ENCODE measurements at regions not wholly inside any gene's neighbourhood (a gene's known extent, or its start where the extent isn't known, plus 50 kb on each side); places are given as distances from the start of the nearest gene placed in this dataset.
A peak's percentile ranks its signal among the peaks of the same experiment; 100 is the strongest.

DNA sequence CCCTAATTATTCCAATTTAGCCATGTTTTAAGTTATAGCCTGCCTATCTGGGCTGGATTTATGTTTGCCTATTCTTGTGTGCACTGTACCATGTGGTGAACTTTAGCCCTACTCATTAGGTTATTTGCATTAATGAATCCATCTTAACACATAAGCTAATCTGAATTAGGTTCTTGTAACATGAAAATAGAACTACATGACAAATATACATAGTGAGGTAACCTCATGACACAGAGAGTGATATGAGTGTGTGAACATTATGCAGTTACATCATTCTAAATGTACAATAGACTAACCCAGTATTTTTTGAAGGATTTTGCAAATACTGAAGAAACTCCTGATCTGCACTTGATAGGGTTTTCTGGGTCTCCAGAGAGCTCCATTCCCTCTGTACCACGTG, 733.7 kb upstream of the CITED2 start:
- DNase-seq (ENCODE audit: low spot score): no peak

DNA sequence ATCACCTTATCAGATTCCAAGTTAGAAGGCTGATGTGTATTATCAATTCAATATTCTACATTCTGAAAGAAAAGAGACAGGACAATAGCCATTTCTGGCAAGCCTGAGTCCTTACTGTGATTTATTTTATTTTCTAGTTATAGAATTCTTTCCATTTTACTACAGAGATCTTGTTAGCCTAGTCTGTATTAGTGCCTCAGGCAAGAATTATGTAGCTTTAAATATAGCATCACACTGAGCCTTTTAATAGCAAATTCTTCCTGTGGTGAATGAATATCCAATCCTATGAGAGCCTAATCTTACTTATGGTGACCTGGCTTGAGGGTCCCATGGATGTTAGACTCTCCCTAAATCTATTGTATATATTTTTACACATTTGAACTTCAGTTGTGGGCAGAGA, 732.8 kb upstream of the CITED2 start:
- DNase-seq (ENCODE audit: low spot score): no peak

DNA sequence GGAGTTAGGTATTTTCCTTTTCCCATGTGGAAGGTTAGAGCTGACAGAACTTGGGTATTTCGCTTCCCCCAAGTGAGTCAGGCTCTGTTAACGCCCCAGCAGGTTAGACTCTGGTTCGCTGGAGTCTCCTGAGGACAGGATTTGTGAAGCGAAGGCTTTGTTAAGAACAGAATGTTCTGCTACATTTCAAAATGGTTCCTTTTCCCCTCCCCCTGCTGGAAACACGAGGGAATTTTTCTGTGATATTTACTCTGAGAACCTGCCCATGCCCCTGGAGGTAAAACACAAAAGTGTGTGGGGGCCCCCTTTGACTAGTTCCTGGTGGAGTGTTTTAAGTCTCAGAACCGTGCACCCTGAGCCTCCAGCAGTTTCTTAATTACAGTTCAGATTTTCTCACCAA, 731.4 kb upstream of the CITED2 start:
- DNase-seq (ENCODE audit: low spot score): no peak

DNA sequence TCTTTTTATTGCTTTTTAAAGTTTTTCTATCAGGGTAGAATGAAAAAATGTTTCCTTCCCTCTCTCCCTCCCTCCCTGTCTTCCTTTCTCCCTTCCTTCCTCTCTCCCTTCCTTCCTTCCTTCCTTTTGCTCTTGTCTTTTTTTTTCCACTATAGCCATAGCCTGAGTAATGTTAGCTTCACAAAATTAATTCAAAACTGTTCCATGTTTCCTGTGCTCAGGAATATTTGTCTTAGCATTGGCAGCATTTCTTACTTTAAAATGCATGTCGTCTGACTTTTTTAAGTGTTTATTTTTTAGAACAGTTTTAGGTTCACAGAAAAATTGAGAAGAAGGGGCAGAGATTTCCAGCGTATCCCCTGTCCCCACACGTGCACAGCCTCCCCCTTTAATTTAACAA, 730.8 kb upstream of the CITED2 start:
- no peak for DNase-seq (ENCODE audit: low spot score)

DNA sequence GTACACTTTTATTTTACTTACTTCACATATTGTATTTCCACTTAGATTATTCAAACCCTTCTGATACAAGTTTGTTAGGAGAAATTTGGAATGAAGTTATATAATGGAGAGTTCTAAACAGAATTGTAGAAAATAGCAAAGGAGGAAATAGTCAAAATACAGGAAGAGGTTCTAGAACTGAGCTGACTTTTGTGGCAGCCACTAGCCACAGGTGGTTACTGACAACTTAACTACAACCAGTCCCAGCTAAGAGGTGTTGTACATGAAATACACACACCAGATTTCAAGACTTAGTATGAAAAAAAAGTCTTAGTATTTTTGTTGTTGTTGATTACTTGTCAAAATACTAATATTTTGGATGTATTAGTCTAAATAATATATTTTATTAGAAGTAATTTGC, 727.4 kb upstream of the CITED2 start:
- no peak for DNase-seq (ENCODE audit: low spot score)

DNA sequence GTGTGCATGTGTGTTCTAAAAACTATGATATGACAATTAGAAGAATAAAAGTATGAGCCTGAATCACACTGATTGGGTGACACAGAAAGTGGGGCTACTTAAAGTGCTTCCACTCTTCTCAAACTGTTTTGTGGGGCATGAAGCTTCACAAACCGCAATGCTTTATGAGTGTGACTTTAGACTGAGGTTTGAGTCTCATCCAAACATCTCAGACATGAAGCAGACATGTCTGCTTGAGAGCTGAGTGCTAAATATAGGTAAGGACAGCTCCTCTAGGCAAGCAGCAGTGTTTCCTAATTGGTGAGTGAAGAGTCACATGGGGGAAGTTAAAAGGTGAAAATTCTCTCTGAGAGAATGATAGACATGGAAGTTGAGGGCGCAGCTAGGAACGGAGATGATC, 726.9 kb upstream of the CITED2 start:
- DNase-seq (ENCODE audit: low spot score): peak; percentile 6

DNA sequence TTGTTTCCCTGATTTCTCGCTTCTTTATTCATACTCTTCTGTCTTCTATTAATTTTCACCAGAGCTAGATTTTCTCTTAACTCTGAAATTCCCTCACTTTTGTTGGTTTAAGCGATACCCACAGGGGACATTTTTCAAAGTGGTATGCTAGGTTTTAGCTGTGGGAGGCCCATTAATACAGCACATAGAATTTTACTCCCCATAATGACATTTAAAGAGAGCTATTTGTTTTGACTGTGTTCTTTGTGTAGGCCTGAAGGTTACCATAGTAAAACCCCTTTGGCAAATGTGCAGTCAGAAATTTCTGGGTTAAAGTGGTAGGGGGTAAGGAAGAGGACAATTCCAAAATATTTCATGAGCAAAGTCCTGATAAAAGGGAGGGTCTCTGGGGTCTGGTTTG, 721.1 kb upstream of the CITED2 start:
- no peak for DNase-seq (ENCODE audit: low spot score)

DNA sequence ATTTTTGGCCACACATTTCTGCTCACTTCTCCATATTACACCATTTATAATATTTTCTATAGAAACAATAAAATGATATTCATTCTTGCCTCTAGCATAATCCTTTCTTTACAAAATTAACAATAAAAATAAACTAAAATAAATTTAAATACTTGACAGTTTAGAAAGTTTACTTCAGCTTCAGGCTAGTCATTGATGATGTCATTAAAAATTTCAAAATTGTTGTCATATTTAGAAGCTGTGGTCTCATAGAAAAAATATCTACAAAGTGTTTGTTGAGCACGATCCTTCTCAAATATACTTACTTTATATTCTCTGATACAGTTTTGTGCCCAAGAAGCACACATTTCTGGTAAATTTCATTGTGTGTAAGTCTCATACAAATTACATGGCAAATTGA, 717.4 kb upstream of the CITED2 start:
- DNase-seq (ENCODE audit: low spot score): no peak

DNA sequence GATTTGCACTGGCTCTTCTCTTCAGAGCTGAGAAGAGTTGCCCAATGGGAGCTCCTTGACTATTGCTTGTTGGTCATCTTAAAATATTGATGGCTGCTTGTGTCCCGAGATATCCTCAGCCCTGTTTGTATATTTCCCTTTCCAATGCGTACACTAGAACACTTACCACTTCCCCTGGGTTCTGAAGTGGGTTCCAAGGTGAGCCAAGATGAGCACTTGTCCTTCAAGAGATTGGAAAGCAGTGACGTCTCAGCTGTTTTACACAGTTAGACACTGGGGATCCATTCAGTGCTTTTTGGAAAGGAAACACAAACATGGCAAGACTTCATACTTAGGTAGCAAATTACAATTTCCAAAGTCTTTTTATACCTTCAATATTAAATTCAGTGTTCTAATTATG, 716.4 kb upstream of the CITED2 start:
- no peak for DNase-seq (ENCODE audit: low spot score)

DNA sequence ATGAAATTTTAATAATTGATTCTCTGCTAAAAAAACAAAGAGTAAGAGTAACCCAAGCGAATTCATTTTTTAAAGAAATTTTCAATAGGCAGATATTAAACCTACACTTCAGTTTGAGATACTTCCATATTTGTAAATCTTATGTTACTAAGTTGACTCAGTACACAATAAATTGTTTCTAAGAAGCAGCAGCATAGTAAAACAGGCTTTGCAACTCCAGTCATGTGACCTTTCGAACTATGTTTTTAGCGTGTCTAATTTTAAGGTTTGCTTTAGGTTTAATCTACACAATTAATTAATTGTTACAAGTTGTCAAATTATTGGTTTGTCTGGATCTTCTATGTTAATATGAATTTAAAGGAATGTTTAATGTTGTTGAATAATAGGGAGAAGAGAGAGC, 708.9 kb upstream of the CITED2 start:
- DNase-seq (ENCODE audit: low spot score): no peak

DNA sequence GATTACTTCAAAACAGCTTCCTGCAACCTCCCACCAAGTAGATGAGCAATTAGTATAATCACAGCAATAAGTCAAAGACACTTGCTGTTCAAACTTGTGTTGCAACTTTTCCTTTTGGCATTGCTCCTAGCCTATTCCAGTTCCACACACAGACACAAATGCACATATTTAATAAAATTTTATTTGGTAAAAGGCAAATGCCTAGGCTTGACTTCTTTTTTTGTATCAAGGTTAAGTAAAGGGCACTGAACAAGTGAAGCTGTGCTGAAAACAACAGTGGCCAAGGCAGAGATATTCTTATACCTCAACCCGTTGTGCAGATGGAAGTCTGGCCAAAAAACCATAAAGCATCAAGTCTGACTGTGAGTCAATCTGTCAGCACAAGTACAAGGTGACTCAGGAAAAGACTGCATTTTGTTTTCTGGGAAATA, 708.4 kb upstream of the CITED2 start:
- DNase-seq (ENCODE audit: low spot score): no peak

DNA sequence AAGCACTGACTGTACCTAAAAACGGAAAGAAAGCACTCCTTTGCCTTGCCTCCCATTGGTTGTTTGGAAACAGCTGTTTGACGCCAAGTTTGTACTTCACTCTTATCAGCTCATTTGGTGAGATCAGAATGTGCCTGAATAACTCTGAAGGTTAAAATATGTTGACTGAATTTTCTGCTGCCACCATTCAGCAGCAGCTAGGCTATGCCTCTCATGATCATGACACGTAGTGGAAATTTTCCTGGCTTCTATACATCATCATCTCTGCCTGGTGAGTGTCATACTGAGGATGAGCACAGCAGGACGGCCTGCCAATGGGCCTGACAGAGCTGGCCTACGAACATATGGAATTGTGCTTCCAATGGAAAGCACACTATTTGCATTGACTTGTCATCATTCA, 704.9 kb upstream of the CITED2 start:
- DNase-seq (ENCODE audit: low spot score): no peak

DNA sequence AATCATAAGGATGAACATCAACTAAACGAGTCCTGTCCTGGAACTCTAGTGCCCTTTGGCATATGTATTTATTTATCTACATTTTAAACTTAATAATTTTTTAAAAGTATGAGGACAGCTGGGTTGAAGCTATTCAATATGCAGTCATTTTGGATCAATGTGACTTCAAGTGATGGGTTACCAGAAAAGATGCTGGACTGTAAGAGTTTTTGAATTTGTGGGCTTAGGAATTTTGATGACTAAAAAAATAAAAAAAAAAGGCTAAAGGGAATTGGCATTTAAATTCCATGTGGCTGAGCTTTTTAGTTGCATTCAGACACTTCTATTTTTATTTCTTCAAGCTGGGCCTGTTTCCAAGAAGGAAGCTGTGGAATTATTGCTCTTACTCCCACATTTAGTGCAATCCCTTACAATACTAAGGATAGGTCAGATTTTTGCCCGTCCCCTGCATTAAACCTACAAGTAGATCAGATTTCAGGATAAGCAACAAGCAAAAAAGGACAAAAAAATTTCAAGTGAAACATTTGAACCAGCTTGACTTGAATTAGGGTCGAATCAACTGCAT, 704.2 kb upstream of the CITED2 start:
- DNase-seq (ENCODE audit: low spot score): no peak

DNA sequence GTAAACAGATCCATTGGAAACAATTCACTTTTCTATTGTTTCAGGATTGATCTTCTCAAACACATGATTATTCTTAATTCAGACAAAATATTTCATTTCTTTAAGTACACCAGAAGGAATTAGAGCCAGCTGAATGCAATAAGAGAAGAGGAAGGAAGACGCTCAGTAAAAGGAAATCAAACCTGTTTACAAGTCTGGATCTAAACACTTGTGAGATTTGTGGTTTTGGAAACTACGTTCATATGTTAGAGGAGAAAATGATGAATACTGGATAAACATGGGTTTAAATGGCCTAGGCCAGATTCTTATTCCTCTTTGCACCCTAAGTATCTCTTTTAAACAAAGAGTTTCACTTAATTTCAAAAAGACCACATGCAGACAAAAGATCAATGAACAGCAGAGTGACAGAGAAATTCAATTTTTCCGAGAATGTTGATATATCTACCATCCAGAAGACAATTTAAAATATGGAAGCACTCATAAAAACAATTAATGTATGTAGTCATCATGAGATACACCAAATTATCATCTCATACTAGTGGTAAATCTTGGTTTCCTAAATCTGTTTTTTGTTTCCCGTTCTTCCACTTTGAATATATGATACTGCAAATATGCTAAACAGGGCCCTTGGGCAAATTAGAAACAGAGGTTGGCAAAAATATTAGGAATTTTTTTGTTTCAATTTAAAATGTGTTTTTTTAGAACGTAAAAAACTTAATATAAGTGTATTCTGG, 703.5 kb upstream of the CITED2 start:
- DNase-seq (ENCODE audit: low spot score): no peak

DNA sequence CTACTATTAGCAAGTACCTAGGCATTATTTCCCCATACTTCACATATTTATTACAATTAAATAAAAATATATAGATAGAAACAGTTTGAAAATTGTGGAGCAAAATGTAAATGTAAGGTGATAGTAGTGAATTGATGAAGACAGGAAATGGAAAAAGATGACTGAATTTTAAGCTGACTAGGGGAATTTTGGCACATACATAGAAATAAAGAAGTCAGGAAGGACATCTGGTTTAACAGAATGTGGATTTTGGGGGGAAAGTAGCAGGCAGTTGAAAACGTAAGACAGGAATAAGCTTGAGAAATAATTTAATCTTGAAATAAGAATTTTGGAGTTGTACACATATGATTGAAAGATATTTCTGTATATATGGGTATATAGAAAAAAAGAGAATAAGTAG, 701.7 kb upstream of the CITED2 start:
- DNase-seq (ENCODE audit: low spot score): no peak

DNA sequence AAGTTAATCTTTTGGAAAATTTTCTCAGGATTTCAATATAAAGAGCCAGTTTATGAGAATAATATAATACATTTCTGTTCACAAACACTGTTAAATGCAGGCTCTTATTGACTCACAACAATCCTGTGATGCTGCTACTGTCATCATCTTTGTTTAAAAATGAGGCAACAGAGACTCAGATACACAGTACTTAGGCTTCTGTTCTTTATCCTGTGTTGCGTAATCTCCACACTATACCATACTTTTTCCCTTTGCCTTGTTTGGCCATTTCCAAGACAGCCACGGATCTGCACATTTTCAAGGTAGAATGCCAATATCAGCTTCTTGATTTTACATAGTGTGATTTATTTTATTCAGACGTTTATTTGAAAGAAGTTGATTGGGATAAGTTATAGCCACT, 699.0 kb upstream of the CITED2 start:
- DNase-seq (ENCODE audit: low spot score): no peak

DNA sequence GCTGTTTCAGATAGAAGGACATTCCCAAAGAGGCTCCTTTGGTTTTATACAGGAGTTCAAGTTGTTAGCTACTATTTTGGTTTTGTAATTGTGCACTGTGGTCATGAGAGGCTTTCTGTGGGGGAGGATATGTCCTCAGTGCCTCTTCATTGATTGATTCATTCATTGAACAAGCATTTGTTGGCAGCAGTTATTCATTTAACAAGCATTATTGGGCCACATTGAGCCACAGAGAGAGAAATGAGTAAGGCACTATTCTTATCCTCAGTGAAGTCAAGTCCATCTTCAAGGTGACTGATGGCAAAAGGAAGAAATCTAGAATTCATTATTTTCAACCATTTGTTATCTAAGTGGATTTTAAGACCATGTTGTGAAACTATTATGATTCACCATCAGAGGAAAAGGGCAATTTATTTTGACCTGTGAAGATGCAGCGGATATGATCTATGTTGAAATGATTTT, 697.2 kb upstream of the CITED2 start:
- DNase-seq (ENCODE audit: low spot score): no peak

DNA sequence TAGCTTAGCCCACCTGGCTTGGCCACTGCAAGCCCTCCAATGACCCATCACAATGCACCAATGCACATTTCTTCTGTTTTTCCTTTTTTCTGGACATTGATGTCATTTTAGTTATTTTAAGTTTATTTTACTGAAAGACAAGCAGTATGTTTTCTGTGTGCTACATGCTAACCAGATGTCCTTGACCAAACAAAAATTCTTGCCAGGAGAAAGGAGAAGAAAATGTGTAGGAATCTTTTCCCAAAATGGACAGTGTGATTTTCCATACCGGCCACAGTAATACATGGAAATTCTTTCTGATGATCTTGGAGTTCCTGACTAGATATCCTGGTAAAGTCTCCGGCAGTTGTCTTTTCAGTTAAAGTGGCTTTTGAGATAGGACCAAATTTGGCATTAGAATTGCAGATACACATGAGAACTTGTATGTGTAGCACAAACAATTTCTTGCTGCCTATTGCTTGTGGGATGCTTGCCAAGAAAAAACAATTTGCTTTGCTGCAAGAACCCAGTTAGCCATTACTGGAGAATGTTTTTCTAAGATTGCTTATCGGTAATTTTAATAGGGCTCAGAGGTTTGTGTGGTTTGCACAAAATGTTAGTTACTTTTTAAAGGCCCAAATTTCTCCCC, 696.5 kb upstream of the CITED2 start:
- no peak for DNase-seq (ENCODE audit: low spot score)

DNA sequence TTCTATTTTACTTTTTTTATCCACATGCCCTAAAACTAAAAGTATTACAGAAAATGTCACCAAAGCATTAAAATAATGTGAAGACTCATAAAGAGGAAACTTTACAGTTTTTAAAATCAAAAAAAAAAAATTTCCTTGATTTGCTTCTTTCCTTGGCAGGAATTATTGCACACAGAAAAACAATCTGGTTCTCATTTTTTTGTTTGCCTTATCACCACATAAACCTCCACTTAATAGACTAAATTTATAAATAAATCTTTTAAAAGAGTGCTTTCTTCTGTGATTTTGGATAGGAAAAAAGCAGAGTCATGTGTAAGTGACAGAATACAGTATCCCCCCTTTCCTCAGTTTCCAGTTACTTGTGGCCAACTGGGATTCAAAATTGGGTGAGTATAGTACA, 695.1 kb upstream of the CITED2 start:
- no peak for DNase-seq (ENCODE audit: low spot score)

DNA sequence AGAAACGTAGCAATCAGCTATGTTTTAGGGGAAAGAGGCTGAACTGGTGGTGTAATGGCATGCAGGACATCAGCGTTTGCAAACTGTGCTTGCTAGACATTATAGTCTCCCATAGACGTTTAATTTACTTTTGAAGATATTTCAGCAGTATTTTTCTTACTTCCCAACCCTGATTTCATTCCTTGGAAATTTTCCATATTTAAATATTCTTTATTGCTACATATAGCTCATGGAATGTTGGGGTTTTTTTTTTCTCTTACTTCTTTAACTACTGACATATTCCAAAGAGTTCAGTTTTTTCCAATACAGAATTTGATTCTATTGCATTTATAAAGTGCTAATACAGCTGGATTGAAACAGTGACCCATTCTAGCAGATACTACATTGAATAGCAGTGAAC, 694.4 kb upstream of the CITED2 start:
- DNase-seq (ENCODE audit: low spot score): no peak

DNA sequence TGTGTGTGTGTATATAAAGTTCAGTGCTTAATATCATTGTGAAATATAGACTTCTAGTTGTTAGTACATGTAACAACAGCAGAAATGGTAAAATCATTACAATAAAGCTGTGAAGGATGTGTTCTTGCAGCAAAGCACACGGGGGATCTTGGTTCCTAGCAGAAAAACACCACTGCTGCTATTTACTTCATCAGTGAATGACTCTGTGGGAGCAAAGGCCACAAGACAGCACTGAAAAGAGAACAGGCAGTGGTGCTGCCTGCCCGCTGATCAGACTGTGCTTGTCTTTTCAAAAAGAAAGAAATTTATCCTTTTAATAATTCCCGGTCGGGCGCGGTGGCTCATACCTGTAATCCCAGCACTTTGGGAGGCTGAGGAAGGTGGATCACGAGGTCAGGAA, 689.9 kb upstream of the CITED2 start:
- no peak for DNase-seq (ENCODE audit: low spot score)

DNA sequence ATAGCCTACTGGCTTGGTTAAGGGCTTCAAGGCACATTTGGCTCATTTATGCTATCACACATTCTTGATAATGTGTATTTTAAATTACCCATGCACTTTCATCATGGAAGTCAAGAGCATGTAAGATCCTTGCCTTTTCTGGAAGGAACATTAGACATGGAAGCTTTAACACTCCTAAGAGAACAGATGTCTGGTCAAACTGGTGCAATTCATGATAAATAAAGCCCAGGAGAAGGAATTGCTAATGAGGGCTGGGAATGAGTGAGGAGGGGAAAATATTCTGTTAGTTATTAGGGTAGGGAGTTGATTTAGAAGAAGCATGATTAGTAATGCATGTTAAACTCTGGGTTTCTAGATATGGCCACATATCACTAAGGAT, 688.6 kb upstream of the CITED2 start:
- DNase-seq (ENCODE audit: low spot score): no peak

DNA sequence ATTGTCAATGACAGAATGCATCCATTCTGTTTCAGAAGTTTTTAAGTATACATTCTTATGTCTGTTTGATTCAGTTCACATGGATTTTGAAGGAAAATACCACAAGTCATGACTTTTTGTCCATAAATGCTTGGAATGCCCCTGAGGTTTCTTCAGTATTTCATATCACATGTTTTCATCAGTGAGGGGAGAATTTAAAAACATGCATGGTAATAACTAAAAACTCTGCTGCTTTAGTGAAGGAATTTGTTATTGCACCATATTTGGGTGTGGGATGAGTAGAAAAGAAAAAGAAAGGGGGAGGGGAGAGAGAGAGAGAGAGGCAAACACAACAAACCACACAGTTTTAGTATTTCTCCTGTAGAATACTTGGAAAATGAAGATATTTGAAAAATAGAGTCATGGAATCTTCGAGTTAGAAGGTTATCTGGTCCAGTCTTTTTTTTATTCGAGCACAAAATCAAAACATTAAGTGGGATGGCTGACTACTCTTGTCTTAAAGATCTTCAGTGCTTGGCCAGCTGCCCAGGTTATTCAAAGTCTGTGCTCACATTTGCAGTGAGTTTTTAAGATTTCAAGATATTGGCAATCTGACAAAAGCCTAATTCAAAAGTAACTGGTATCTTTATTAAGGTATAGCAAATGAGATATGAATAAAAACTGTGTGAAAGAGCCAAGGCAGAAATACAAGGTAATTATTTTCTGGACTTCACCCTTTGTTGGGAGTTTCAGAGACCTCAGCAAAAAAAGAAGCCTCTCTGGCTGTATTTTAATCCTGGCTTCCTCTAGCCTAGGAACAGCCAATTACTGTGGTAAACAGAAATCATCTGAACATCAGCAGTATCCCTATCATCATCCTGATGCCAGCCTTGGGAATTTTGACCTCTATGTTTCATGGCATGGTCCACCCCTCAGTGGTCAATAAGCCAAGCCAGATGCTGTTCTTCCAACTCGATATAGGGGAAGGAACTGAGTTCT, 687.9 kb upstream of the CITED2 start:
- DNase-seq (ENCODE audit: low spot score): no peak

All from CD4-positive, alpha-beta T cell treated with Interleukin-2 at 100 ng/mL for 4 hours (primary cell).